HCT116 (cell line): ENCODE measurements at regions not wholly inside any gene's neighbourhood (a gene's known extent, or its start where the extent isn't known, plus 50 kb on each side); places are given as distances from the start of the nearest gene placed in this dataset.

ENCODE experiments used
- ATF3 ChIP-seq: IDR thresholded peaks from 2 replicates; pipeline ENCODE4 v1.6.1; 2012
- CTCF ChIP-seq, 3 experiments: fragments of 200-600 bp in 1 of 3; sonication (generic) in 1 of 3; IDR thresholded peaks in 2 of 3; conservative IDR thresholded peaks in 1 of 3; 2 replicates each; pipeline ENCODE4 v1.5.1; 2012 to 2017; ENCODE audit warnings: low read depth in 2 of 3, low read length in 2 of 3, antibody characterized with exemption in 1 of 3, borderline replicate concordance in 1 of 3, control low read depth in 1 of 3, mild to moderate bottlenecking in 1 of 3, mixed read lengths in 1 of 3, mixed run types in 1 of 3, moderate library complexity in 1 of 3; ENCODE audit not compliant: insufficient read depth in 1 of 3
- EZH2 ChIP-seq: fragments of 200-600 bp; sonication (generic); IDR thresholded peaks from 2 replicates; pipeline ENCODE4 v1.6.1; 2017; ENCODE audit warnings: antibody characterized with exemption, mixed run types
- EZH2phosphoT487 ChIP-seq: fragments of 200-600 bp; IDR thresholded peaks from 2 replicates; pipeline ENCODE4 v1.6.1; 2018; ENCODE audit warnings: antibody characterized with exemption, borderline replicate concordance
- POLR2A ChIP-seq: IDR thresholded peaks from 2 replicates; pipeline ENCODE4 v1.7.0; 2011; ENCODE audit warnings: borderline replicate concordance; ENCODE audit not compliant: insufficient read depth, insufficient read length; ENCODE audit errors: extremely low read depth
- POLR2AphosphoS5 ChIP-seq: IDR thresholded peaks from 2 replicates; pipeline ENCODE4 v1.6.1; 2011; ENCODE audit warnings: mild to moderate bottlenecking, low read depth, low read length, moderate library complexity
- RAD21 ChIP-seq: IDR thresholded peaks from 2 replicates; pipeline ENCODE4 v1.6.1; 2012; ENCODE audit warnings: low read depth, mild to moderate bottlenecking
- SIN3A ChIP-seq: IDR thresholded peaks from 2 replicates; pipeline ENCODE4 v1.6.1; 2012; ENCODE audit warnings: low read depth
- YY1 ChIP-seq: IDR thresholded peaks from 2 replicates; pipeline ENCODE4 v1.6.1; 2011; ENCODE audit warnings: low read length, low read depth, moderate library complexity, mild to moderate bottlenecking; ENCODE audit not compliant: insufficient replicate concordance; ENCODE audit errors: extremely low read depth
- ZBTB33 ChIP-seq: IDR thresholded peaks from 2 replicates; pipeline ENCODE4 v1.6.1; 2011; ENCODE audit warnings: mild to moderate bottlenecking, low read length, moderate library complexity; ENCODE audit not compliant: insufficient replicate concordance; ENCODE audit errors: extremely low read depth

- TF ChIP-seq CTCF (IDR thresholded peaks at IDR 0.05 in 2 of 3, conservative IDR thresholded peaks at IDR 0.05 in 1 of 3; ENCODE audit: borderline replicate concordance in 1 of 3, insufficient read depth in 1 of 3, low read depth in 2 of 3, low read length in 2 of 3) (no peak), EZH2 (no peak), POLR2AphosphoS5 (no peak), ZBTB33 (no peak), YY1 (no peak), RAD21 (no peak), POLR2A (no peak), EZH2phosphoT487 (no peak), ATF3 (no peak), SIN3A (no peak)
Measured at GRCh38 chr6:85291326-85291725, 158.6 kb upstream of the NT5E start.
